Aorta (tissue), 5 donors: ENCODE measurements at regions not wholly inside any gene's neighbourhood (a gene's known extent, or its start where the extent isn't known, plus 50 kb on each side); places are given as distances from the start of the nearest gene placed in this dataset.
"Not testable (repeated sequence)": the region's sequence is repeated elsewhere in the genome, so short reads cannot be mapped to it uniquely, and the experiment has no call there.

Source experiments
- ATAC-seq: fragments of 200-7000 bp; cut with Tn5 transposase; one replicate; pipeline ENCODE4 v1.9.1; 2022; ENCODE audit warnings: moderate library complexity; ENCODE audit not compliant: low FRiP score
- DNase-seq, 2 donors: peaks; one replicate each; pipeline ENCODE4 v3.0.0-alpha.2; 2020
- H3K27ac ChIP-seq, 2 donors: one replicate each; pipeline ENCODE4 v1.5.1; 2013; ENCODE audit warnings: low read length in 2 of 2, mild to moderate bottlenecking in 2 of 2, moderate library complexity in 2 of 2, control low read depth in 1 of 2, inconsistent platforms in 1 of 2, low read depth in 1 of 2
- H3K27me3 ChIP-seq, 2 donors: one replicate each; pipeline ENCODE4 v1.6.1; 2013; ENCODE audit warnings: control low read depth in 1 of 2, low read length in 1 of 2, mild to moderate bottlenecking in 1 of 2, moderate library complexity in 1 of 2; ENCODE audit not compliant: insufficient read depth in 2 of 2, control insufficient read depth in 1 of 2
- H3K36me3 ChIP-seq, 2 donors: one replicate each; pipeline ENCODE4 v1.6.1; 2013; ENCODE audit warnings: control low read depth in 1 of 2, low read length in 1 of 2, mild to moderate bottlenecking in 1 of 2; ENCODE audit not compliant: insufficient read depth in 2 of 2, control insufficient read depth in 1 of 2
- H3K4me1 ChIP-seq, 2 donors: one replicate each; pipeline ENCODE4 v1.6.1; 2013; ENCODE audit warnings: low read length in 2 of 2, control low read depth in 1 of 2, mild to moderate bottlenecking in 1 of 2, moderate library complexity in 1 of 2; ENCODE audit not compliant: insufficient read depth in 2 of 2, control insufficient read depth in 1 of 2
- H3K4me3 ChIP-seq, 2 donors: one replicate each; pipeline ENCODE4 v1.5.1; 2013; ENCODE audit warnings: low read length in 2 of 2, control low read depth in 1 of 2, mild to moderate bottlenecking in 1 of 2
- H3K9me3 ChIP-seq: one replicate; pipeline ENCODE4 v1.6.1; 2013; ENCODE audit warnings: mild to moderate bottlenecking, low read length; ENCODE audit not compliant: control insufficient read depth
- WGBS, 2 donors: extraction: QIAGEN DNeasy Blood & Tissue Kit; methylation state at CpG; one replicate each; pipeline ENCODE4 v1.1.7; 2013; 5-methylcytosine and 5-hydroxymethylcytosine counted together
- intact Hi-C, 2 donors: fragments of 100-400 bp; cut with DNase I; formaldehyde crosslinking; loops; one replicate each; pipeline versions ENCODE4 v1.14.2 to v1.15.0; 2022
- donor health status: healthy with polysubstance abuse.
- donor health status: Bipolar disorder and iron deficiency.
- donor health status: DM: no; HTN: no; CAD: no.
- donor health status: DM: no; HTN: no; CAD: no.
- donor health status: DM: yes; HTN: yes; CAD: no.

- H3K4me3 ChIP-seq, H3K4me1 ChIP-seq, H3K27ac ChIP-seq, H3K9me3 ChIP-seq, H3K27me3 ChIP-seq, DNase-seq, ATAC-seq, H3K36me3 ChIP-seq, intact Hi-C loops: not testable (repeated sequence)
- WGBS, 2 donors = 91 to 93% methylated on average over 5 of the region's 5 CpGs
Measured at GRCh38 chr7:76930416-76930815, 101.7 kb downstream of the SPDYE17 start.

GRCh38 chr7:76928751-76929150, 103.4 kb downstream of the SPDYE17 start:
- intact Hi-C loops, H3K36me3 ChIP-seq, H3K27me3 ChIP-seq, H3K27ac ChIP-seq, H3K4me1 ChIP-seq, H3K9me3 ChIP-seq, H3K4me3 ChIP-seq, ATAC-seq, DNase-seq: not testable (repeated sequence)
- WGBS, 2 donors = 37 to 45% methylated on average over 4 of the region's 4 CpGs

- ATAC-seq, H3K9me3 ChIP-seq, H3K4me1 ChIP-seq, DNase-seq, intact Hi-C loops, H3K4me3 ChIP-seq, H3K36me3 ChIP-seq, H3K27me3 ChIP-seq, H3K27ac ChIP-seq: not testable (repeated sequence)
- WGBS, 2 donors = 53 to 56% methylated on average over 3 of the region's 3 CpGs
Measured at GRCh38 chr7:76927741-76928393, 104.3 kb downstream of the SPDYE17 start.

GRCh38 chr7:76926416-76926815, 105.7 kb downstream of the SPDYE17 start:
- ATAC-seq, H3K4me1 ChIP-seq, H3K27ac ChIP-seq, H3K9me3 ChIP-seq, intact Hi-C loops, H3K4me3 ChIP-seq, H3K36me3 ChIP-seq, DNase-seq, H3K27me3 ChIP-seq: not testable (repeated sequence)

- H3K4me3 ChIP-seq, ATAC-seq, H3K36me3 ChIP-seq, H3K27ac ChIP-seq, DNase-seq, H3K9me3 ChIP-seq, intact Hi-C loops, H3K27me3 ChIP-seq, H3K4me1 ChIP-seq: not testable (repeated sequence)
- WGBS, 2 donors = 70 to 87% methylated on average over 4 of the region's 4 CpGs
Measured at GRCh38 chr7:76924756-76925155, 107.4 kb downstream of the SPDYE17 start.

GRCh38 chr7:76918619-76919018, 113.5 kb downstream of the SPDYE17 start:
- ATAC-seq, H3K36me3 ChIP-seq: not testable (repeated sequence)
- 38 to 54% methylated on average over 2 of the region's 2 CpGs for WGBS, 2 donors

GRCh38 chr7:76914361-76914760, 117.8 kb downstream of the SPDYE17 start:
- DNase-seq, H3K27me3 ChIP-seq, H3K4me3 ChIP-seq, H3K36me3 ChIP-seq, ATAC-seq, H3K27ac ChIP-seq, H3K4me1 ChIP-seq, intact Hi-C loops, H3K9me3 ChIP-seq: not testable (repeated sequence)
- WGBS, 2 donors = 11 to 17% methylated on average over 1 of the region's 1 CpG

More at GRCh38 chr7:76918619-76919018, 113.5 kb downstream of the SPDYE17 start:
- H3K4me3 ChIP-seq, H3K27me3 ChIP-seq, H3K4me1 ChIP-seq, DNase-seq, H3K27ac ChIP-seq, H3K9me3 ChIP-seq, intact Hi-C loops: not testable (repeated sequence)

- H3K27me3 ChIP-seq, DNase-seq, H3K36me3 ChIP-seq, ATAC-seq, H3K4me1 ChIP-seq, H3K27ac ChIP-seq, intact Hi-C loops, H3K9me3 ChIP-seq, H3K4me3 ChIP-seq: not testable (repeated sequence)
- WGBS, 2 donors = 34 to 39% methylated on average over 4 of the region's 4 CpGs
Measured at GRCh38 chr7:76912011-76912814, 119.9 kb downstream of the SPDYE17 start.

GRCh38 chr7:76904688-76905087, 127.5 kb downstream of the SPDYE17 start:
- intact Hi-C loops, H3K27me3 ChIP-seq, ATAC-seq, H3K27ac ChIP-seq, H3K4me1 ChIP-seq, DNase-seq, H3K36me3 ChIP-seq, H3K9me3 ChIP-seq, H3K4me3 ChIP-seq: not testable (repeated sequence)
- no CpG with 5 or more reads among the region's 1 CpG for WGBS, 2 donors
